ENCODE measurements at regions not wholly inside any gene's neighbourhood (a gene's known extent, or its start where the extent isn't known, plus 50 kb on each side); places are given as distances from the start of the nearest gene placed in this dataset.

GRCh38 chr1:118272884-118273283 is 87.9 kb upstream of the SPAG17 start:
- Histone ChIP-seq H3K36me3 (no peaks in the 10 kb centered on the region), H3K4me3 (no peak overlapping the region), H3K9me3 (peaks cover 0 to 3% (median 0%) of the 10 kb centered on the region in 3 donors), H3K27ac (no peak overlapping the region), H3K27me3 (no peaks in the 10 kb centered on the region), H3K4me1 (no peaks in the 10 kb centered on the region)
- no peak for DNase-seq
- intact Hi-C loops (cut with DNase I; ENCODE audit: low total_unique reads): no loop called here
- no peak for TF ChIP-seq CTCF (IDR thresholded peaks at IDR 0.05)

- no peaks in the 10 kb centered on the region for H3K27me3 ChIP-seq
- intact Hi-C loops (cut with DNase I; ENCODE audit: low total_unique reads): no loop called here
- no peak overlapping the region for H3K27ac ChIP-seq
- peaks cover 0 to 2% (median 0%) of the 10 kb centered on the region in 3 donors for H3K9me3 ChIP-seq
- DNase-seq: no peak
- H3K4me1 ChIP-seq: no peaks in the 10 kb centered on the region
- H3K4me3 ChIP-seq: no peak overlapping the region
- no peak for TF ChIP-seq CTCF (IDR thresholded peaks at IDR 0.05)
- no peaks in the 10 kb centered on the region for H3K36me3 ChIP-seq
Observed at GRCh38 chr1:118271883-118272282, 86.9 kb upstream of the SPAG17 start.

- no peak for DNase-seq
- intact Hi-C loops (cut with DNase I; ENCODE audit: low total_unique reads): no loop called here
Observed at GRCh38 chr1:118269598-118269997, 84.6 kb upstream of the SPAG17 start.

GRCh38 chr1:118266436-118266835 is 81.4 kb upstream of the SPAG17 start:
- no peaks in the 10 kb centered on the region for H3K36me3 ChIP-seq
- TF ChIP-seq CTCF (IDR thresholded peaks at IDR 0.05): no peak
- DNase-seq: no peak
- intact Hi-C loops (cut with DNase I; ENCODE audit: low total_unique reads): no loop called here
- no peaks in the 10 kb centered on the region for H3K27me3 ChIP-seq
- H3K4me1 ChIP-seq: no peaks in the 10 kb centered on the region
- no peak overlapping the region for H3K27ac ChIP-seq
- no peaks in the 10 kb centered on the region for H3K9me3 ChIP-seq
- no peak overlapping the region for H3K4me3 ChIP-seq

More at GRCh38 chr1:118269598-118269997, 84.6 kb upstream of the SPAG17 start:
- Histone ChIP-seq H3K4me1 (no peaks in the 10 kb centered on the region), H3K9me3 (no peaks in the 10 kb centered on the region), H3K27me3 (no peaks in the 10 kb centered on the region), H3K27ac (no peak overlapping the region), H3K36me3 (no peaks in the 10 kb centered on the region), H3K4me3 (no peak overlapping the region)
- no peak for TF ChIP-seq CTCF (IDR thresholded peaks at IDR 0.05)

- no peak for DNase-seq
- Histone ChIP-seq H3K4me1 (no peaks in the 10 kb centered on the region), H3K27ac (no peak overlapping the region), H3K27me3 (no peaks in the 10 kb centered on the region), H3K36me3 (no peaks in the 10 kb centered on the region), H3K4me3 (no peak overlapping the region), H3K9me3 (no peaks in the 10 kb centered on the region)
- TF ChIP-seq CTCF (IDR thresholded peaks at IDR 0.05): no peak
- intact Hi-C loops (cut with DNase I; ENCODE audit: low total_unique reads): no loop called here
Observed at GRCh38 chr1:118264343-118264742, 79.3 kb upstream of the SPAG17 start.

GRCh38 chr1:118262865-118263264 is 77.8 kb upstream of the SPAG17 start:
- DNase-seq: no peak
- no peak overlapping the region for H3K27ac ChIP-seq
- H3K27me3 ChIP-seq: no peaks in the 10 kb centered on the region
- no peaks in the 10 kb centered on the region for H3K9me3 ChIP-seq
- no peaks in the 10 kb centered on the region for H3K4me1 ChIP-seq
- H3K4me3 ChIP-seq: no peak overlapping the region
- TF ChIP-seq CTCF (IDR thresholded peaks at IDR 0.05): no peak
- intact Hi-C loops (cut with DNase I; ENCODE audit: low total_unique reads): no loop called here
- H3K36me3 ChIP-seq: no peaks in the 10 kb centered on the region
